Hematopoietic multipotent progenitor cell treated with erythropoietin and hydrocortisone succinate and interleukin-3 and kit ligand, for 8 days (in vitro differentiated cells): ENCODE measurements at regions not wholly inside any gene's neighbourhood (a gene's known extent, or its start where the extent isn't known, plus 50 kb on each side); places are given as distances from the start of the nearest gene placed in this dataset.

Source experiments
- DNase-seq: peaks from one replicate; pipeline ENCODE4 v3.0.0-alpha.2; 2015

GRCh38 chrX:42093756-42094155, 170.4 kb upstream of the CASK start:
- no peak for DNase-seq

GRCh38 chrX:42090395-42090794, 167.0 kb upstream of the CASK start:
- DNase-seq: no peak

GRCh38 chrX:42089031-42089430, 165.7 kb upstream of the CASK start:
- no peak for DNase-seq

- DNase-seq: no peak
Observed at GRCh38 chrX:42087960-42088359, 164.6 kb upstream of the CASK start.

GRCh38 chrX:42085836-42086235, 162.5 kb upstream of the CASK start:
- DNase-seq: no peak

- no peak for DNase-seq
Observed at GRCh38 chrX:42079968-42080367, 156.6 kb upstream of the CASK start.

- no peak for DNase-seq
Observed at GRCh38 chrX:42077675-42078074, 154.3 kb upstream of the CASK start.

GRCh38 chrX:42075032-42075431, 151.7 kb upstream of the CASK start:
- no peak for DNase-seq

- DNase-seq: no peak
Observed at GRCh38 chrX:42073448-42073847, 150.1 kb upstream of the CASK start.

GRCh38 chrX:42070866-42071265, 147.5 kb upstream of the CASK start:
- no peak for DNase-seq

- no peak for DNase-seq
Observed at GRCh38 chrX:42054256-42054655, 130.9 kb upstream of the CASK start.

- no peak for DNase-seq
Observed at GRCh38 chrX:42050345-42050744, 127.0 kb upstream of the CASK start.

- no peak for DNase-seq
Observed at GRCh38 chrX:42047886-42048285, 124.5 kb upstream of the CASK start.

GRCh38 chrX:42028109-42028508, 104.8 kb upstream of the CASK start:
- DNase-seq: no peak

- no peak for DNase-seq
Observed at GRCh38 chrX:42027367-42028000, 104.1 kb upstream of the CASK start.

GRCh38 chrX:42025861-42026260, 102.5 kb upstream of the CASK start:
- no peak for DNase-seq

GRCh38 chrX:42023122-42023521, 99.8 kb upstream of the CASK start:
- DNase-seq: no peak

GRCh38 chrX:42022158-42022557, 98.8 kb upstream of the CASK start:
- no peak for DNase-seq

GRCh38 chrX:42021058-42021457, 97.7 kb upstream of the CASK start:
- no peak for DNase-seq

GRCh38 chrX:42020225-42020624, 96.9 kb upstream of the CASK start:
- no peak for DNase-seq

- no peak for DNase-seq
Observed at GRCh38 chrX:42017971-42018370, 94.6 kb upstream of the CASK start.

- DNase-seq: no peak
Observed at GRCh38 chrX:42000836-42001235, 77.5 kb upstream of the CASK start.

GRCh38 chrX:41984628-41985027, 61.3 kb upstream of the CASK start:
- DNase-seq: no peak

- peak; percentile 17 for DNase-seq
Observed at GRCh38 chrX:41982953-41983352, 59.6 kb upstream of the CASK start.

GRCh38 chrX:41981481-41982013, 58.2 kb upstream of the CASK start:
- DNase-seq: no peak
